Omental fat pad (tissue), 3 donors: ENCODE measurements at regions not wholly inside any gene's neighbourhood (a gene's known extent, or its start where the extent isn't known, plus 50 kb on each side); places are given as distances from the start of the nearest gene placed in this dataset.

Experiments used
- ATAC-seq: fragments of 150-250 bp; one replicate; pipeline ENCODE4 v1.9.1; 2016; ENCODE audit warnings: mild to moderate bottlenecking, moderate library complexity; ENCODE audit not compliant: low FRiP score
- DNase-seq: peaks from one replicate; pipeline ENCODE4 v3.0.0-alpha.2; 2019; ENCODE audit warnings: low spot score
- CTCF ChIP-seq, 3 donors: fragments of 450-650 bp; IDR thresholded peaks; one replicate each; pipeline ENCODE4 v1.5.1; 2016 to 2017; ENCODE audit warnings: antibody characterized with exemption in 3 of 3, mild to moderate bottlenecking in 3 of 3, moderate library complexity in 2 of 3

GRCh38 chr4:152211936-152212653, 323.8 kb downstream of the FBXW7 start:
- TF ChIP-seq CTCF (IDR thresholded peaks at IDR 0.05), result no peak
- DNase-seq (no peak), ATAC-seq (no peak)

- no peak for ATAC-seq
- DNase-seq, result no peak
- no peak for TF ChIP-seq CTCF (IDR thresholded peaks at IDR 0.05)
These were observed 326.0 kb downstream of the FBXW7 start for GRCh38 chr4:152209772-152210493.

- ATAC-seq, result no peak
- no peak for TF ChIP-seq CTCF (IDR thresholded peaks at IDR 0.05)
- DNase-seq, result no peak
These were observed 328.5 kb downstream of the FBXW7 start for GRCh38 chr4:152207378-152207720.

- ATAC-seq (no peak), DNase-seq (no peak)
- no peak for TF ChIP-seq CTCF (IDR thresholded peaks at IDR 0.05)
These were observed 329.1 kb downstream of the FBXW7 start for GRCh38 chr4:152206646-152207377.

- no peak for TF ChIP-seq CTCF (IDR thresholded peaks at IDR 0.05)
- ATAC-seq, result no peak
- no peak for DNase-seq
These were observed 329.7 kb downstream of the FBXW7 start for GRCh38 chr4:152206185-152206584.

- DNase-seq (no peak), ATAC-seq (no peak)
- no peak for TF ChIP-seq CTCF (IDR thresholded peaks at IDR 0.05)
These were observed 333.5 kb downstream of the FBXW7 start for GRCh38 chr4:152202415-152202814.
